Activated naive CD4-positive, alpha-beta T cell (primary cell): ENCODE measurements at regions not wholly inside any gene's neighbourhood (a gene's known extent, or its start where the extent isn't known, plus 50 kb on each side); places are given as distances from the start of the nearest gene placed in this dataset.

Source experiments
- DNase-seq, 4 experiments: peaks; one replicate each; lab custom pipeline; 2025; lab: John Stamatoyannopoulos, UW

GRCh38 chr1:219399446-219399845 is 213.5 kb downstream of the ZC3H11B start:
- no peak for DNase-seq

- DNase-seq, result no peak
These were observed 214.0 kb downstream of the ZC3H11B start for GRCh38 chr1:219398815-219399396.

GRCh38 chr1:219397511-219397910 is 215.4 kb downstream of the ZC3H11B start:
- no peak for DNase-seq

- no peak for DNase-seq
These were observed 217.6 kb downstream of the LYPLAL1 start for GRCh38 chr1:219391297-219391696.

- no peak for DNase-seq
These were observed 213.5 kb downstream of the LYPLAL1 start for GRCh38 chr1:219387211-219387610.

GRCh38 chr1:219385787-219386427 is 212.2 kb downstream of the LYPLAL1 start:
- DNase-seq, result no peak

GRCh38 chr1:219383281-219383680 is 209.6 kb downstream of the LYPLAL1 start:
- no peak for DNase-seq

- no peak for DNase-seq
These were observed 207.7 kb downstream of the LYPLAL1 start for GRCh38 chr1:219381396-219381795.

- no peak for DNase-seq
These were observed 206.8 kb downstream of the LYPLAL1 start for GRCh38 chr1:219380463-219380862.

GRCh38 chr1:219379691-219380090 is 206.0 kb downstream of the LYPLAL1 start:
- DNase-seq, result no peak

- no peak for DNase-seq
These were observed 201.0 kb downstream of the LYPLAL1 start for GRCh38 chr1:219374636-219375035.

GRCh38 chr1:219374046-219374566 is 200.4 kb downstream of the LYPLAL1 start:
- DNase-seq, result no peak

- no peak for DNase-seq
These were observed 199.9 kb downstream of the LYPLAL1 start for GRCh38 chr1:219373616-219373935.

- DNase-seq, result no peak
These were observed 199.4 kb downstream of the LYPLAL1 start for GRCh38 chr1:219372916-219373615.

GRCh38 chr1:219371471-219371870 is 197.8 kb downstream of the LYPLAL1 start:
- DNase-seq, result no peak

GRCh38 chr1:219367496-219367895 is 193.8 kb downstream of the LYPLAL1 start:
- no peak for DNase-seq

GRCh38 chr1:219365451-219365850 is 191.8 kb downstream of the LYPLAL1 start:
- DNase-seq, result no peak

GRCh38 chr1:219362702-219363101 is 189.0 kb downstream of the LYPLAL1 start:
- no peak for DNase-seq

- no peak for DNase-seq
These were observed 185.4 kb downstream of the LYPLAL1 start for GRCh38 chr1:219359126-219359525.

GRCh38 chr1:219358080-219358479 is 184.4 kb downstream of the LYPLAL1 start:
- no peak for DNase-seq

GRCh38 chr1:219354962-219355361 is 181.3 kb downstream of the LYPLAL1 start:
- no peak for DNase-seq

- no peak for DNase-seq
These were observed 179.4 kb downstream of the LYPLAL1 start for GRCh38 chr1:219352961-219353651.
